CD4-positive, alpha-beta T cell treated with Interleukin-6 at 100 ng/mL for 8 hours (primary cell): ENCODE measurements at regions not wholly inside any gene's neighbourhood (a gene's known extent, or its start where the extent isn't known, plus 50 kb on each side); places are given as distances from the start of the nearest gene placed in this dataset.
"Not testable (repeated sequence)": the region's sequence is repeated elsewhere in the genome, so short reads cannot be mapped to it uniquely, and the experiment has no call there.

Experiments
- DNase-seq: peaks from one replicate; pipeline ENCODE4 v3.0.0-alpha.2; 2020; ENCODE audit warnings: mixed read lengths, low spot score

- DNase-seq = no peak
Measured at GRCh38 chr3:29141918-29142275, 139.0 kb upstream of the RBMS3 start.

GRCh38 chr3:29143151-29143550 is 137.7 kb upstream of the RBMS3 start:
- no peak for DNase-seq

- no peak for DNase-seq
Measured at GRCh38 chr3:29144361-29144760, 136.5 kb upstream of the RBMS3 start.

GRCh38 chr3:29144807-29145206 is 136.1 kb upstream of the RBMS3 start:
- DNase-seq = no peak

- no peak for DNase-seq
Measured at GRCh38 chr3:29145360-29145759, 135.5 kb upstream of the RBMS3 start.

GRCh38 chr3:29152379-29152778 is 128.5 kb upstream of the RBMS3 start:
- DNase-seq = no peak

GRCh38 chr3:29153811-29154210 is 127.1 kb upstream of the RBMS3 start:
- peak; percentile 23 for DNase-seq

GRCh38 chr3:29156086-29156715 is 124.7 kb upstream of the RBMS3 start:
- no peak for DNase-seq

GRCh38 chr3:29164825-29165224 is 116.0 kb upstream of the RBMS3 start:
- no peak for DNase-seq

- no peak for DNase-seq
Measured at GRCh38 chr3:29167180-29167579, 113.7 kb upstream of the RBMS3 start.

- DNase-seq = no peak
Measured at GRCh38 chr3:29168081-29168480, 112.8 kb upstream of the RBMS3 start.

- DNase-seq = no peak
Measured at GRCh38 chr3:29168696-29169095, 112.2 kb upstream of the RBMS3 start.

GRCh38 chr3:29169451-29169850 is 111.4 kb upstream of the RBMS3 start:
- DNase-seq = no peak

GRCh38 chr3:29171043-29171990 is 109.6 kb upstream of the RBMS3 start:
- DNase-seq = peak; percentile 7

- no peak for DNase-seq
Measured at GRCh38 chr3:29176501-29176900, 104.4 kb upstream of the RBMS3 start.

- no peak for DNase-seq
Measured at GRCh38 chr3:29178809-29179793, 101.8 kb upstream of the RBMS3 start.

- DNase-seq = no peak
Measured at GRCh38 chr3:29181149-29181780, 99.6 kb upstream of the RBMS3 start.

- DNase-seq = no peak
Measured at GRCh38 chr3:29181872-29182271, 99.0 kb upstream of the RBMS3 start.

- not testable (repeated sequence) for DNase-seq
Measured at GRCh38 chr3:29182828-29183227, 98.0 kb upstream of the RBMS3 start.

- no peak for DNase-seq
Measured at GRCh38 chr3:29183346-29184087, 97.4 kb upstream of the RBMS3 start.

GRCh38 chr3:29185706-29186105 is 95.2 kb upstream of the RBMS3 start:
- no peak for DNase-seq
